ENCODE measurements at regions not wholly inside any gene's neighbourhood (a gene's known extent, or its start where the extent isn't known, plus 50 kb on each side); places are given as distances from the start of the nearest gene placed in this dataset.

DNA sequence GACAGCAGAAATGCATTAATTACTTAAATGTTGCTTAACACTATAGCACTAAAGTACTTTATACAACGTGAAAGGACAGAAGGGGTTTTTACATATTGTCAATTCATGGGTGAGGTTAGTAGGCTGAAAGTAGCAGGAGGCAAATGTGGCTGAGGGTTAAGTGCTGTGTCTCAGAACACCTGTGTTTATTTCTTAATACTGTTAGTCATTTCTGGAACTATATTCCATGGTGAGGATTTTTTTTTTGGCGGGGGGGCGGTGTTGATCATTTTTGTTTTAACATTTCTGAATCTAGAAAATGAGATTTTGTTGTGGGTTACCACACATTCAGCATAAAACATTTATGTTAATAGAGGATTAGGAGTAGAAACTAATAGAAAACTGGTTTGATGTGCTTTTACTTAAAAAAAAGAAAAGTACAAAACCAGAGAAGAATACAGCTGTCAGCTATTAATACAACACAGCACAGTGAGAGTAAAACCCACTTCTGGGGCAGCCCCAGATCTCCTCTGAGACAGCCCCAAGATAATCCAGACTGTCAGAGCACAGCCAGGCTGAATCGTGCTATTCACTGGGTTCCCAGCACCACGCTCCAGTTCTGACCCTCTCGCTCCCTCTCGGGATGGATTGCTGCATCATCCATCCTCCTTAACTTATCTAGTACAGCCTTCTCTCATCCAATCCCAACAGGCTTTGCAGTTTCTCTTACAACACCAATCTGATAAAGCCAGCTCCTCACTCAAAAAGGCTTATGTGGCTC, 307.7 kb downstream of the TUSC7 start:
- TF ChIP-seq, protein P1, sequence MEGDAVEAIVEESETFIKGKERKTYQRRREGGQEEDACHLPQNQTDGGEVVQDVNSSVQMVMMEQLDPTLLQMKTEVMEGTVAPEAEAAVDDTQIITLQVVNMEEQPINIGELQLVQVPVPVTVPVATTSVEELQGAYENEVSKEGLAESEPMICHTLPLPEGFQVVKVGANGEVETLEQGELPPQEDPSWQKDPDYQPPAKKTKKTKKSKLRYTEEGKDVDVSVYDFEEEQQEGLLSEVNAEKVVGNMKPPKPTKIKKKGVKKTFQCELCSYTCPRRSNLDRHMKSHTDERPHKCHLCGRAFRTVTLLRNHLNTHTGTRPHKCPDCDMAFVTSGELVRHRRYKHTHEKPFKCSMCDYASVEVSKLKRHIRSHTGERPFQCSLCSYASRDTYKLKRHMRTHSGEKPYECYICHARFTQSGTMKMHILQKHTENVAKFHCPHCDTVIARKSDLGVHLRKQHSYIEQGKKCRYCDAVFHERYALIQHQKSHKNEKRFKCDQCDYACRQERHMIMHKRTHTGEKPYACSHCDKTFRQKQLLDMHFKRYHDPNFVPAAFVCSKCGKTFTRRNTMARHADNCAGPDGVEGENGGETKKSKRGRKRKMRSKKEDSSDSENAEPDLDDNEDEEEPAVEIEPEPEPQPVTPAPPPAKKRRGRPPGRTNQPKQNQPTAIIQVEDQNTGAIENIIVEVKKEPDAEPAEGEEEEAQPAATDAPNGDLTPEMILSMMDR (IDR thresholded peaks at IDR 0.05), result no peak
- TF ChIP-seq POLR2A (IDR thresholded peaks at IDR 0.05), result no peak

All from thyroid gland (tissue), 4 donors.